Mucosa of gallbladder (tissue), 1 donor: ENCODE measurements at regions not wholly inside any gene's neighbourhood (a gene's known extent, or its start where the extent isn't known, plus 50 kb on each side); places are given as distances from the start of the nearest gene placed in this dataset.

Experiments
- DNase-seq: peaks from one replicate; pipeline ENCODE4 v3.0.0-alpha.2; 2020; ENCODE audit warnings: low spot score
- donor health status: DM: no; HTN: no; CAD: no.

GRCh38 chr7:11895337-11895736 is 63.3 kb upstream of the THSD7A start:
- no peak for DNase-seq

GRCh38 chr7:11896663-11897062 is 64.7 kb upstream of the THSD7A start:
- DNase-seq, result no peak

- no peak for DNase-seq
Observed at GRCh38 chr7:11899247-11899646, 67.2 kb upstream of the THSD7A start.

GRCh38 chr7:11910253-11910652 is 78.3 kb upstream of the THSD7A start:
- DNase-seq, result no peak

- DNase-seq, result no peak
Observed at GRCh38 chr7:11911900-11912299, 79.9 kb upstream of the THSD7A start.

GRCh38 chr7:11914645-11915044 is 82.6 kb upstream of the THSD7A start:
- DNase-seq, result no peak

GRCh38 chr7:11923376-11923930 is 91.5 kb upstream of the THSD7A start:
- DNase-seq, result no peak

- DNase-seq, result no peak
Observed at GRCh38 chr7:11931307-11931706, 99.3 kb upstream of the THSD7A start.

GRCh38 chr7:11934796-11935195 is 102.8 kb upstream of the THSD7A start:
- DNase-seq, result no peak

GRCh38 chr7:11935905-11936304 is 103.9 kb upstream of the THSD7A start:
- no peak for DNase-seq

GRCh38 chr7:11946794-11947193 is 114.8 kb upstream of the THSD7A start:
- no peak for DNase-seq

GRCh38 chr7:11950281-11950680 is 118.3 kb upstream of the THSD7A start:
- no peak for DNase-seq

GRCh38 chr7:11950942-11951341 is 118.9 kb upstream of the THSD7A start:
- DNase-seq, result no peak

GRCh38 chr7:11951909-11952308 is 119.9 kb upstream of the THSD7A start:
- no peak for DNase-seq

GRCh38 chr7:11952972-11953371 is 121.0 kb upstream of the THSD7A start:
- no peak for DNase-seq

- no peak for DNase-seq
Observed at GRCh38 chr7:11956991-11957390, 125.0 kb upstream of the THSD7A start.

- no peak for DNase-seq
Observed at GRCh38 chr7:11957956-11958355, 126.0 kb upstream of the THSD7A start.

- DNase-seq, result no peak
Observed at GRCh38 chr7:11959121-11959520, 127.1 kb upstream of the THSD7A start.

GRCh38 chr7:11960621-11961020 is 128.6 kb upstream of the THSD7A start:
- DNase-seq, result no peak

GRCh38 chr7:11969643-11970042 is 137.6 kb upstream of the THSD7A start:
- no peak for DNase-seq

GRCh38 chr7:11970132-11970531 is 138.1 kb upstream of the THSD7A start:
- no peak for DNase-seq

- DNase-seq, result no peak
Observed at GRCh38 chr7:11985376-11985775, 153.4 kb upstream of the THSD7A start.

- DNase-seq, result no peak
Observed at GRCh38 chr7:11985971-11986370, 154.0 kb upstream of the THSD7A start.

GRCh38 chr7:11988186-11988585 is 156.2 kb upstream of the THSD7A start:
- DNase-seq, result no peak

GRCh38 chr7:12002428-12002827 is 170.4 kb upstream of the THSD7A start:
- DNase-seq, result no peak
